GM21360 (cell line): ENCODE measurements at regions not wholly inside any gene's neighbourhood (a gene's known extent, or its start where the extent isn't known, plus 50 kb on each side); places are given as distances from the start of the nearest gene placed in this dataset.
"Not testable (repeated sequence)": the region's sequence is repeated elsewhere in the genome, so short reads cannot be mapped to it uniquely, and the experiment has no call there.

Experiments
- ATAC-seq: cut with Tn5 transposase; IDR thresholded peaks from one replicate; pipeline ENCODE4 v1.9.1; 2021; ENCODE audit warnings: mild to moderate bottlenecking, moderate library complexity; ENCODE audit not compliant: unreplicated experiment

DNA sequence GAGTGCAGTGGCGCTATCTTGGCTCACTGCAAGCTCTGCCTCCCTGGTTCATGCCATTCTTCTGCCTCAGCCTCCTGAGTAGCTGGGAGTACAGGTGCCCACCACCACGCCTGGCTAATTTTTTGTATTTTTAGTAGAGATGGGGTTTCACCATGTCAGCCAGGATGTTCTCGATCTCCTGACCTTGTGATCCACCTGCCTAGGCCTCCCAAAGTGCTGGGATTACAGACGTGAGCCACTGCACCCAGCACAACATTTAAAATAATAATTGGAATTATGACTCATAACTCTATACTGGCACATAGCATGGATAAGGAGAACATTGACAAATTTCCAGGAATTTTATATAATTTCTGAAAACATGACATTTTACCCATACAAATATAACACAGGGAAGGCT is 54.2 kb downstream of the DBET start:
- not testable (repeated sequence) for ATAC-seq

DNA sequence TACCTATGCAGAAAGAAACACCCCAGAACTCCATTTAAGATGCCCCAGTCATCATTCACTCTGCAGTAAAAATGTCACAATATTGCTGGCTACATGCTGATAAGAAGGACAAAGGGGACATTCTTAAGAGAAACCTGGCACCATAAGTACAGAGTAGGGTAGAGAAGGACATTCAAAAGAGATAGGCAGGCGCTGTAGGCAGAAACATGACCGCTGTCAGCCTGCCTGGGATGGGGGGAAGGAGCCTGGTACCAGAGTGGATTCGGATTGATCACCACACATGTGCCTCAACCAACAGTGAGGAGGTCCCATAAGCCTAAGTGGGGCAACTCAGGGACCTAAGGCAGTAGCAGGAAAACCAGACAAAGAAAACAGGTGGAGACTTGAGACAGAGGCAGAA is 54.1 kb upstream of the DUX4 start:
- ATAC-seq = not testable (repeated sequence)

DNA sequence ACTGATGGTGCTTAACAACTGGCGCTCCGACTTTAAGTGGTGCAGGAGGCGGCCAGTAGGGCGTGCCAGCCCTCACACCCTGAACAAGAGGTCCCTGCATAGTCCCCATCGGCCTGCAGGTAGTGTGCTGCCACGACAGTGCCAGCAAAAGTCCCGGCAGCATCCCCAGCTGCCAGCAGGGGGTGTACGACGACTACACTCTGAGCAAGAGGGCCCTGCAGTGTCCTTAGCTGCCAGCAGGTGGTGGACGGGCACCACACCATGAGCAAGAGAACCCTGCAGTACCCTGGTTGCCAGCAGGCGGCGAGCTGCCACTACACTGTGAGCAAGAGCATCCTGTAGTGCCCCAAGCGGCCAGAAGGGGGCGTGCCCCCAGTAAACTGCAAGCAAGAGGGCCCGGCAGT is 53.5 kb upstream of the DUX4 start:
- ATAC-seq = peak; percentile 76

DNA sequence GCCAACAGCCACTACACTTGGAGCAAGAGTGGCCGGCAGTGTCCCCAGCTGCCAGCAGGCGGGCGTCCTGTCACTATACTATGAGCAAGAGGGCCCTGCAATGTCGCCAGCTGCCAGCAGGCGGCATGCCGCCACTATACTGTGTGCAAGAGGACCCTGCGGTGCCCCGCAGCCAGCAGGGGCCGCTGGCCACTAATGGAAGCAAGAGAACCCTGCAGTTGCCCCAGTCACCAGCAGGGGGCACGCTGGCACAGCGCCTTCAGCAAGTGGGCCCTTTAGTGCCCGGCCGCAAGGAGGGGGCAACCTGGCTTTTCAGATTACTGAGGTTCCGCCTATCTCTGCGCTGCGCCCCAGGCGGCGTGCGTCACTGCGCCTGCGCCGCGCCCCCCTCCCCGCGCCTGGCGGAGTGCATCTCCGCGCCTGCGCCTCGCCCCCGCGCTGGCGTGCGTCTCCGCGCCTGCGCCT is 53.0 kb upstream of the DUX4 start:
- not testable (repeated sequence) for ATAC-seq

DNA sequence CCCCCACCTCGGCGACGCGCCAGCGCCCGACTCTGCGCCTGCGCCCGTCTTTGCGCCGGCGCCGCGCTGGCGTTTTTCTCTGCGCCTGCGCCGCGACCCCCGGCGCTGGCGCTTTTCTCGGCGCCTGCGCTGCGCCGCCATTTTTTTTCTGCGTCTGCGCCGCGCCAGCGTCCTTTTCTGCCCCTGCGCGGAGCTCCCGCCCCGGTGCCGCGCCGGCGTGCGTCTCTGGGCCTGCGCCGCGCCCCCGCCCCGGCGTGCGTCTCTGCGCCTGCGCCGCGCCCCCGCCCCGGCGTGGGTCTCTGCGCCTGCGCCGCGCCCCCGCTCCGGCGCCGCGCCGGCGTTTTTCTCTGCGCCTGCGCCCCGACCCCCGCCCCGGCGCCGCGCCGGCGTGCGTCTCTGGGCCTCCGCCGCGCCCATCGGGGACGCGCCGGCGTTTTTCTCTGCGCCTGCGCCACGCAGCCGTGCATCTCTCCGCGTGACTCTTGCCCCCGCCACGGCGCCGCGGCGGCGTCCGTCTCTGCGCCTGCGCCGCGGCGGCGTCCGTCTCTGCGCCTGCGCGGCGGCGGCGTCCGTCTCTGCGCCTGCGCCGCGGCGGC is 52.4 kb upstream of the DUX4 start:
- not testable (repeated sequence) for ATAC-seq

DNA sequence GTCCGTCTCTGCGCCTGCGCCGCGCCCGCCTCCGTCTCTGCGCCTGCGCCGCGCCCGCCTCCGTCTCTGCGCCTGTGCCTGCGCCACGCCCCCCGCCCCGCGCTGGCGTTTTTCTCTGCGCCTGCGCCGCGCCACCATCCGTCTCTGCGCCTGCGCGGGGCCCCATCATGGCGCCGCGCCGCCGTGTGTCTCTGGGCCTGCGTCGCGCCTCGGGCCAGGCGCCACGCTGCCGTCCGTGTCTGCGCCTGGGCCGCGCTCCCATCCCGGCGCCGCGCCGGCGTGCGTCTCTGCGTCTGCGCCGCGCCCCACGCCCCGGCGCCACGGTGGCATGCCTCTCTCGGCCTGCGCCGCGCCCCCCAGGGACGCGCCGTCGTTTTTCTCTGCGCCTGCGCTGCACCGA is 51.8 kb upstream of the DUX4 start:
- ATAC-seq = no peak

DNA sequence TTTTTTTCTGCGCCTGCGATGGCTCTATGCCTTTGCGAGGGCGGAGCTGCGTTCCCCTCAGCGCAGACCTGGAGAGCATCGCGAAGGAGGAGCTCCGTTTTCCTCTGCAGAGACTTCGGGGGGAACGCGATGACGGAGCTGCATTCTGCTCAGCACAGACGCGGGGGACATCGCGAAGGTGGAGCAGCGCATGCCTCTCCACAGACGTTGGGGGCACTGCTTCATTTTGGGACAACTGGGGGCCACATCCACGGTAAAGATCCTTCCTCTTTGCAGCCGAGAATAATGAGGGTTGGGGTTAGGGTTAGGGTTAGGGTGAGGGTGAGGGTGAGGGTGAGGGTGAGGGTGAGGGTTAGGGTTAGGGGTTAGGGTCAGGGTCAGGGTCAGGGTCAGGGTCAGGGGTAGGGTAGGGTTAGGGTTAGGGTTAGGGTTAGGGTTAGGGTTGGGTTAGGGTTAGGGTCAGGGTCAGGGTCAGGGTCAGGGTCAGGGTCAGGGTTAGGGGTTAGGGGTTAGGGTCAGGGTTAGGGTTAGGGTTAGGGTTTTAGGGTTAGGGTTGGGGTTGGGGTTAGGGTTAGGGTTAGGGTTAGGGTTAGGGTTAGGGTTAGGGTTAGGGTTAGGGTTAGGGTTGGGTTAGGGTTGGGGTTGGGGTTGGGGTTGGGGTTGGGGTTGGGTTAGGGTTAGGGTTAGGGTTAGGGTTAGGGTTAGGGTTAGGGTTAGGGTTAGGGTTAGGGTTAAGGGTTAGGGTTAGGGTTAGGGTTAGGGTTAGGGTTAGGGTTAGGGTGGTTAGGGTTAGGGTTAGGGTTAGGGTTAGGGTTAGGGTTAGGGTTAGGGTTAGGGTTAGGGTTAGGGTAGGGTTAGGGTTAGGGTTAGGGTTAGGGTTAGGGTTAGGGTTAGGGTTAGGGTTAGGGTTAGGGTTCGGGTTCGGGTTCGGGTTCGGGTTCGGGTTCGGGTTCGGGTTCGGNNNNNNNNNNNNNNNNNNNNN is 51.1 kb upstream of the DUX4 start:
- ATAC-seq = not testable (repeated sequence)
